GM12873 (cell line): ENCODE measurements at regions not wholly inside any gene's neighbourhood (a gene's known extent, or its start where the extent isn't known, plus 50 kb on each side); places are given as distances from the start of the nearest gene placed in this dataset.

Experiments used
- TF ChIP-seq, protein P1 (sequence below): IDR thresholded peaks from 2 replicates; pipeline ENCODE4 v1.5.1; 2012; ENCODE audit warnings: low read depth, mild to moderate bottlenecking, moderate library complexity, low read length, control low read depth; ENCODE audit not compliant: insufficient read depth; ENCODE audit errors: missing control alignments

DNA sequence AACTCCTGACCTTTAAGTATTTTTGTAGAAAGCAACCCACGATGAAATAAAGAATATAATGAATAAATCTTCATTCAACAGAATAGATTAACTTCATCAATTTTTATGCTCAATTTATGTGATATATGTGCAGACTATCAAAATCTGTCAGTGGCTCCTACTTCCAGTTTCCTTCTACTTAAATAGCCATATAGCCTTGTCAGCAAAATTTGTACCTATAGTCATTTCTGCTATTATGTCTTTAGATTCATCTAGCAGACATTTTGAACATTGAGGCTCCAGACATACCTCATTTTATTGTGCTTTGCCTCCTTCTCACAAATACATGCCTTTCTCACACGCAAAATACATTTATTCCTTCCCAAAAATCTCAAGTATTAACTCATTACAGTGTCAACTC lies 971.7 kb downstream of the FAM133A start:
- TF ChIP-seq, protein P1, sequence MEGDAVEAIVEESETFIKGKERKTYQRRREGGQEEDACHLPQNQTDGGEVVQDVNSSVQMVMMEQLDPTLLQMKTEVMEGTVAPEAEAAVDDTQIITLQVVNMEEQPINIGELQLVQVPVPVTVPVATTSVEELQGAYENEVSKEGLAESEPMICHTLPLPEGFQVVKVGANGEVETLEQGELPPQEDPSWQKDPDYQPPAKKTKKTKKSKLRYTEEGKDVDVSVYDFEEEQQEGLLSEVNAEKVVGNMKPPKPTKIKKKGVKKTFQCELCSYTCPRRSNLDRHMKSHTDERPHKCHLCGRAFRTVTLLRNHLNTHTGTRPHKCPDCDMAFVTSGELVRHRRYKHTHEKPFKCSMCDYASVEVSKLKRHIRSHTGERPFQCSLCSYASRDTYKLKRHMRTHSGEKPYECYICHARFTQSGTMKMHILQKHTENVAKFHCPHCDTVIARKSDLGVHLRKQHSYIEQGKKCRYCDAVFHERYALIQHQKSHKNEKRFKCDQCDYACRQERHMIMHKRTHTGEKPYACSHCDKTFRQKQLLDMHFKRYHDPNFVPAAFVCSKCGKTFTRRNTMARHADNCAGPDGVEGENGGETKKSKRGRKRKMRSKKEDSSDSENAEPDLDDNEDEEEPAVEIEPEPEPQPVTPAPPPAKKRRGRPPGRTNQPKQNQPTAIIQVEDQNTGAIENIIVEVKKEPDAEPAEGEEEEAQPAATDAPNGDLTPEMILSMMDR: no peak

DNA sequence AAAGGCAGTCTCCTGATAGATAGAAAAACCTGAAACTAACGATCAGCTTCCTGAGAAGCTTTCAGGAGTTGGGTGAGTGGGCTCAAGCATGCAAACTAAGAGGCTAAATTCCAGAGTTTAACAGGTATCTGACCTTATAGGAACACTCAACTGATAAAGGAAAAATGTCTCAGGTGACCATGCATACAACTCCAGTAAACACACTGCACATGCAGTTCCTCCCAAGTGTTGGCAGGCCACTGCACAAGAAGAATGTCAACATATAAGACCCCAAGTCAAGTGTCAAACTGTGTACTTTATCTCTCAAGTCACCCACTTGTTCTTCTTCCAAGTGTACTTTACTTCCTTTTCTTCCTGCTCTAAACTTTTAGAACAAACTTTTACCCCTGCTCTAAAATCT lies 981.2 kb downstream of the FAM133A start:
- TF ChIP-seq, protein P1: no peak

DNA sequence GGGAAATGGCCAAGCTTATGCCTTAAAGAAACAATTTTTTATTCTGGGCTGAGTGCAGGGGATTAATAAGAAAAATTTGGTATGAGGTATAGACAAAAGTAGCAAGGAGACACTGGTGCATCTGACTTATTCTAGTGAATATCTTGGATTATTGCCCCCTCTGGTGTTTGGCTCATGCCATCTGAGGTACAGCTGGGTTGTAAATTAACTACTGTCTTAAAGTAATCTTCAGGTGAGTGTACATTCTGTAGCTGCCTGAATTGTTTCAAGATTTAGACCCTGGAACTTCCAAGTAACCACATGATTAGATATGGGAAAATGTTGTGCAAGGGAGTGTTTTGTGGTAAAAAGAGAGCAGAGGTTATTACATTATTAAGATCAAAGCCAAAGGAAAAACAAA lies 988.7 kb downstream of the FAM133A start:
- TF ChIP-seq, protein P1: peak; percentile 5

DNA sequence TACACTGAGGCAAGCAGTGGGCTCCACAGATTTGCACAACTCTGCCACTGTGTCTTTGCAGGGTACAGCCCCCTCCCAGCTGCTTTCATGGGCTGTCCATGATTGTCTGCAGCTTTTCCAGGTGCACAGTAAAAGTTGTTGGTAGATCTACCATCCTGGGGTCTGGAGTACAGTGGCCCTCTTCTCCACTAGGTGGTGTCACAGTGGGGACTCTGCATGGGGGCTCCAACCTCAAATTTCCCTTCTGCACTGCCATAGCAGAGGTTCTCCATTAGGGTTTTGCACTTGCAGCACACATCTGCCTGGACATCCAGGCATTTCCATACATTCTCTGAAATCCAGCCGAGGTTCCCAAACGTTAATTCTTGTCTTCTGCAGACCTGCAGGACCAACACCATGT lies 1002.3 kb downstream of the FAM133A start:
- TF ChIP-seq, protein P1: peak; percentile 26

DNA sequence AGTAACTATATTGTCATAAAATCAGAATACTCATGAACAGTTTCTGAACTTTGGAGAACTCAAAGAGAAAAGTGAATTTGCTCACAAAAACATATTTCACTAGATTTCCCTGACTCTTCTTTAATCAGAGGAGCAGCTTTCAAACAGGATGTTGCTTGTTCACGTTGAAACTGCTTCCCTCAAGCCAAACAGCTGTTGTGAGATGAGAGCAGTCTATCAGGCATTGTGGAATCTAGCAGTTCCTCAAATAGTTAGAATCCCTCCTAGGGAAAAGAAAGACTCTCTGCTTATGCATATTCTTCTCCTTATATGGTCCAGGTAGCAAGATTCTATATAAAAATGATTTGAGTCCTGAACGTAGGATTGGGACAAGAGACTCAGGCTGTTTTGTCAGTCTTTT lies 1012.1 kb downstream of the FAM133A start:
- TF ChIP-seq, protein P1: no peak

DNA sequence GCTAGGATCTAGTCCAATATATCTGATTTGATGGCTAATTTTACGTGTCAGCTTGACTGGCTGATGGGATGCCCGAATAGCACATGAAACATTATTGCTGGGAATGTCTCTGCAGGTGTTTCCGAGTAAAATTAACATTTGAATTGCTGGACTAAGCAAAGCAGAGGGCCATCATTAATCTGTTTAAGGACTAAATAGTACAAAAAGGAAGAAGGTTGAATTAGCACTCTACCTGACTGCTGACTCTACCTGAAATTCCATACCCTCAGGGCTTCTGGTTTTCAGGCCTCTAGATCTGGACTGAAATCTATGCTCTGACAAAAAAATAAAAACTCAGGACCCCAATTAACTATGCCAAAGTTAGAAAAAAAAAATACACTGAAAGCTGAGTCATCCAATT lies 1021.9 kb downstream of the FAM133A start:
- TF ChIP-seq, protein P1: no peak

DNA sequence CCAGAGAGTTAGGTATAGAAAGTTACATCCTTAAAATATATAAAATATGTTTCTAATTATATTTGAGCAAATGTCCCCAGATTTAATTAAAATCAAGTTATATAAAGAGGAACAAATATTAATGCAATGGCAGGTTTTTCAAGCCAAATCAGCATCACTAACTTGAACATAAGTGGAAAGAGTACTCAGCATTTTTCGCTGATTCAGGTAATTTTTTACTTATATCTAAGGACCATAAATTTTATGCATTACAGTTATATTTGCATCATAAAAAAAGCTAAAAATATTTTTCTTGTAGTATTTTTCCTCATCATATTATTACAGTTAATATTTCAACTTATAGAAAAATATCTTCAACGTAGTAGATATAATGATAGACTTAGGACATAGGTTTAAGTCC lies 1047.4 kb downstream of the FAM133A start:
- TF ChIP-seq, protein P1: no peak
